ENCODE measurements at regions not wholly inside any gene's neighbourhood (a gene's known extent, or its start where the extent isn't known, plus 50 kb on each side); places are given as distances from the start of the nearest gene placed in this dataset.

DNA sequence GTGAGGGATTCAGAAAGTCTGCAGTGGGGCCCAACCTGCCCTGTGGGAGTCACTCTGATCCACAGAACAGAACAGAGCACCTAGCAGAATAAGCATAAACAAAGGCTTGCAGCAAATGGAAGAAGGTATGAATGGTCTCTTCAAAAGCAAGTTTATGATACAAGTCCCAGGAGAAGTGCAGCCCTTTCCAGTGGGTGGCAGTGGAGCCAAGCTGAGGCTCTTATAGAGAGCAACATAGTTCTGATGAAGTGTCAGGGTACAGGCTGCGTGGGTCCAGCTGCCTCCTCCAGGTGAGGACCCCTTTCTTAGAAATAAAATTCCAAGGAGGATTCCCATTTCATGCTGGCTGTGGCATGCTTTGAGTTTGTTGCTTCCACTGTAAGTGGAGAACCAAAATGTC, 88.8 kb upstream of the PAK3 start (continued):
- TF ChIP-seq NFIC (IDR thresholded peaks at IDR 0.05; ENCODE audit: low read depth, low read length) (no peak), SMAD5 (IDR thresholded peaks at IDR 0.05; ENCODE audit: low read depth) (no peak), YBX1 (IDR thresholded peaks at IDR 0.05) (no peak)

DNA sequence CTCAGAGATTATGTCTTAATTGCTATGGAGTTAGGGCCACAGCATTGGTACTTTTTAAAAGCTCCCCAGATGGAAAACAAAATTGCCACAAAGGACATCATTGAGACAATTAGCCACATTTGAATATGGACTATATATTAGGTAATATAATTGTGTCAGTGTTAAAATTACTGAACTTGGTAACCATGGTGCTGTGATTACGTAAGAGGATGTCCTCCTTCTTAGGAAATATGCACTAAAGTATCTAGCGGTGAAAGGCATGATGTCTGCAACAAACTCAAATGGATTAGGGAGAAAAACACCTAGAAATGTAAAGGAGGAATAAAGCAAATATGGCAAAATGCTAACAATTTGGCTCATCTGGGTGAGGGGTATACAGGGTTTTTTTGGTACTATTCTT, 89.9 kb upstream of the PAK3 start:
- Histone ChIP-seq H3K27me3 (replicated peaks in 1 of 2; ENCODE audit: control insufficient read depth in 2 of 2, insufficient read depth in 2 of 2, low read length in 1 of 2) (no peaks in the 10 kb centered on the region), H3K4me2 (ENCODE audit: control insufficient read depth, insufficient read depth) (no peak overlapping the region), H3K9ac (ENCODE audit: control insufficient read depth, insufficient read depth, low read length) (no peak overlapping the region), H2AFZ (ENCODE audit: control insufficient read depth, low read depth, low read length) (no peak overlapping the region), H3K36me3 (ENCODE audit: control insufficient read depth in 2 of 2, insufficient read depth in 2 of 2, low read length in 1 of 2) (no peaks in the 10 kb centered on the region), H3K79me2 (ENCODE audit: control insufficient read depth, insufficient read depth, low read length) (no peaks in the 10 kb centered on the region), H3K4me1 (ENCODE audit: control insufficient read depth, insufficient read depth, low read length) (no peaks in the 10 kb centered on the region), H3K4me3 (no peak overlapping the region), H3K9me3 (replicated peaks; ENCODE audit: control insufficient read depth, insufficient read depth, low read length) (no peaks in the 10 kb centered on the region), H4K20me1 (ENCODE audit: control insufficient read depth, insufficient read depth) (no peaks in the 10 kb centered on the region), H3K27ac (ENCODE audit: control insufficient read depth, insufficient read depth) (no peak overlapping the region)
- SMC1A ChIA-PET (ENCODE audit: uncharacterized antibody, unreplicated experiment): no interaction called here
- CTCF ChIA-PET: no interaction called here
- in situ Hi-C loops (cut with MboI) (no loop called here), intact Hi-C loops (cut with micrococcal nuclease; ENCODE audit: unreplicated experiment) (no loop called here)
- ATAC-seq (no peak), FAIRE-seq (no peak), DNase-seq (ENCODE audit: low read depth, low spot score) (no peak)
- RAD21 ChIA-PET (ENCODE audit: unreplicated experiment): no interaction called here
- POLR2A ChIA-PET: no interaction called here
- 9% methylated on average over 2 of the region's 2 CpGs for WGBS (ENCODE audit: insufficient coverage, insufficient replicate concordance, low lambda C conversion rate, missing lambda C conversion rate)
- no TSS peak for BruUV-seq (replicated peaks)
- TF ChIP-seq JUND (IDR thresholded peaks at IDR 0.05; ENCODE audit: low read depth, low read length) (no peak), ZBED1 (IDR thresholded peaks at IDR 0.05; ENCODE audit: borderline replicate concordance) (no peak), PRDM15 (CRISPR knock-in tag; IDR thresholded peaks at IDR 0.05) (no peak), BRCA1 (IDR thresholded peaks at IDR 0.05; ENCODE audit: low read depth, low read length) (no peak)
